GM21528 (cell line): ENCODE measurements at regions not wholly inside any gene's neighbourhood (a gene's known extent, or its start where the extent isn't known, plus 50 kb on each side); places are given as distances from the start of the nearest gene placed in this dataset.
"Not testable (repeated sequence)": the region's sequence is repeated elsewhere in the genome, so short reads cannot be mapped to it uniquely, and the experiment has no call there.

Source experiments
- ATAC-seq: cut with Tn5 transposase; IDR thresholded peaks from one replicate; pipeline ENCODE4 v1.9.1; 2021; ENCODE audit warnings: mild to moderate bottlenecking, moderate library complexity; ENCODE audit not compliant: unreplicated experiment, low FRiP score

DNA sequence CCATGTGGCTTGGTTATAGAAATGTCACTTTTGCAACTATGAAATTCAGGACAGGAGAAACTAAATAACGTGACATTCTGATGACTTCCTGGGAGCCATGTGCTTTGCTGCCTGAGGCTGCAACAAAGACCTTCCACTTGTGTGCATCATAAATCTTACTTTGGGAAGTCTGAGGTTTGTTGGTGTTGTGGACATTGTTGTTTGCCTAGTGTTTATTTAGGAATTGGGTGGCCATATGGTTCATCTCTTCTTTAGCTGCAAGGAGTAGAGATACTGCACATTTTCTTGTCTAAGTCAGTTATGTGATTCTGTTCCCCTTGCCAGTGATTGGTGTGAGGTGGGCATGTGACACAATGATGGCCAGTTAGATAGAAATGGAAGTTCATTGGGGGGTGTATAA lies 167.3 kb upstream of the SSTR1 start:
- ATAC-seq: no peak

DNA sequence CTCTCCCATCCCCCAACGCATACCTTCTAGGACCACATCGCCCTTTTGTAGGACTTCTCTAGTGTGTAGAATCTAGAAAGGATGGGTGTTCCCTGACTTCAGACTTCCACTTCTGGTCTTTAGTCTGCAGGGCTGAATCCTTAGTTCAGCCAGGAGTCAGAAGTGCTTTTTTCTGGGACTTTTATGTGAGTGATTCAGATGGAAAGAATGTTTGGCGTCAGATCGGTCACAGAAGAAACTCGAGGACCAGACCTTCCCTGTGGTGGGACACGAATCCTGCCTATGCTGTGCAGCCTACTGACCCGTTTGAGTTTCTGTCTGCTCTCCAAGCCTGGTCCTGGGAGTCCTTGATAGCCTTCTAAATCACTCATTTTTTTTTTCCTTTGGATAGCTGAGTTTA lies 165.4 kb upstream of the SSTR1 start:
- no peak for ATAC-seq

DNA sequence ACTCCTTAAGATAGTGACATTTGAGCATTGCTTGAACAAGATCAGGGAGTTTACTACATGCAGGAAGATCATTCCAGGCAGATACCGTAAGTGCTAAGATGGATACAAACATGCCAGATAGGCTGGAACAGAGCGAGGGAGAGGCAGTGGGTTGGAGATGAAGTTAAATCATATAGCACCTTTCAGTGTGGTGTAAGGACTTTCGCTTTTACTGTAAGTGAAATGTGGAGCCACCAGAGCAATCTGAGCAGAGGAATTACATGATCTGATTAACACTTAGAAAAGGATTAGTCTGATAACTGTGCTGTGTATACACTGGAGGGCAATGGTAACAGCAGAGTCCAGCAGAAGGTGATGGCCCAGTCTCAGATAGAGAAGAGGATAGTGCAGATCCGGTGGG lies 163.0 kb upstream of the SSTR1 start:
- no peak for ATAC-seq

DNA sequence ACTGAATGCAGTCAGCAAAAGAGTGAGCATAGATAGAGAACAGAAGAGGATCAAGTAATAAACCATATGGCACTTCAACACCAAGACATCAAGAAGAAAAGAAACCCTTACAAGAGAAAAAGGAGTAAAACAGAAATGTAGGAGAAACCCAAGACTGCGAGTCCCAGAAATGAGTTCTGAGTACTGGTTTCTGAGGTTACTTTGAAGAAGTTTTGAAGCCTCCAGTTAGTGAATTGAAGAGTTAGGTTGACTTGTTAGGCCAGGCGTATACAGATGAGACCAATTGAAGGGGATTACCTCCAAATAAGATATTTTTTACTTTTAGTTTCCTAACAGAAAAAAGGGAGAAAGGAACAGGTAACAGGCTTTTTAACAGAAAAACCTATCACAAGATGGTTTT lies 162.2 kb upstream of the SSTR1 start:
- no peak for ATAC-seq

DNA sequence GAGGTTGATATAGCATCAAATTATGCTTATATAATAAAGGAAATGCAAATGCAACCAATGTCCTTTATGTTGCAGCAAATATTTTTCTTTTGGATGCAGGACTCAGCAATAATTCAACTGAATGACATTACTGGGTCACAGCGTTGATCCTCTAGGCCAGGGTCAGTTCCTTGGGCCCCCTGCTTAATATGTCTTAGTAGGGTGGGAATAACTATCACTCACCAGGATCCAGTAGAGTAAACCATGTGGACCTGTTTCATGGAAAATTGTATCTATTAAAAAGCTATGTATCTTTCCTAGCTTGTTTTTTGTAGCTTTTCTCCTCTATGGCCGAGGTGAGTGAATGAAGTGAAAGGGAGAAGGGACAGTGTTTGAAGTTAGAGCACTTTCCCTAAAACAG lies 161.5 kb upstream of the SSTR1 start:
- no peak for ATAC-seq

DNA sequence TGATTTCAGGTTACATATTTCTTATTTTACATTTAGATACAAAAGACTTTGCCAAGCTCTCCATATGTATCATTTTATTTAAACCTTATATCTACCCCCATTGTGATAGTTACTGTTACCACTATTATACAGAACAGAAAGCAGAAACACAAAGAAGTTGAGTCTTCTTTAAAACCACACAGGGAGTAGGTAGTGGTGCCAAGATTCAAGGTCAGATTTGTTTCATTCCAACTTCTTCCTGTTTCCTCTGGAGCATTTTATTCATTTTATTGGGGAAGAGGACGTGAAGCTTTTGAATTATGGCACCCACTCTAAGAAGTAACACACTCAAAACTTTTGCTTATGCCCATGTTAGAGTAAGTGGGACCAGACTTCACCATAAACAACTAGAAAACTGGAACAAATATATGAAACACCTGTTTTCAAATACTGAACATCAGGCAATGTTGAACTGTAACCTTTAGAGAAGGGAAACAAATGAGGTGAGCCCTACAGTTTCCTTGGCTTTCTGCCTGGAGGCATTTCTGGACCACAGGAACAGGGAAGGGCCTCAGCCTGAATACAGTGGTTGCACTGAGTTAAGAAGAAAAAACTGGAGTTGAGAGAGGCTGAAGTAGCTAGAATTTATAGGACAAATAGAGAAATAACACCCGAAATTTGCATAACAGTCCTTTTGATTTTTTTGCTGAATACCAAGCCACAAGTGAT lies 160.4 kb upstream of the SSTR1 start:
- ATAC-seq: no peak

DNA sequence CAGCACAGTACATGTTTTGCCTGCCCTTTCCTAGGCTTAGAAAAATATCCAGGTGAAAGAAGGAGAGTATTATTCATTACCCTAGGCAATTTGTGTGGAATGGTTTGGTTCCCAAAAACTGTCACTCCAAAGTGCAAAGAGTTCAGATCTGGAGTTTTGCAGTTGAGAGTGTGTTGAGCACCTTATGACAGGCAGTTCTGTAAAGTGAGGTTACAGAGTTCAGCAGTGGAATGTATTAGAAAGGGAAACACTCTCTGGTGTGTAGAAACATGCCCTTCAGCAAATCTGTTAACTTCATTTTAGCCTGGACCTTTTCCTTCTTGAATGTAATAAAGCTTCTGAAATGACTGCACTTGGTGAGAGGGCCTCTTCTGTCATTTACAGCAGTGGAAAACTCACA lies 154.0 kb upstream of the SSTR1 start:
- no peak for ATAC-seq

DNA sequence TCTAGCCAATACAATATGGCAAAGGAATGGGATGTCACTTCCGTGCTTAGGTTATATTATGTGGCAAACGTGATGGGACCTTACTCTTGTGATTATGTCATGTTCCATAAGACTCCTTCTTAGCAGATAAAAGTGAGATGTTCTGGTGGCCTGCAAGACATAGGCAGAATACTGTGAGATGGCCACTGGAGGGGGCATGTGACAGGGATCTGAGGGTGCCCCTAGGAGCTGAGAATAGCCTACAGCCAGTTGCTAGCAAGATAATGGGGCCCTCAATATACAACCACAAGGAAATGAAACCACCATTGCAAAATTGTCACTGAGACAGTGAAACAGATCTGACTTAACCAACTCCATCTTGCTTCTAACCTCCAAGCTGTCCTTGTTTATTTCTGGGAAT lies 151.4 kb upstream of the SSTR1 start:
- no peak for ATAC-seq

DNA sequence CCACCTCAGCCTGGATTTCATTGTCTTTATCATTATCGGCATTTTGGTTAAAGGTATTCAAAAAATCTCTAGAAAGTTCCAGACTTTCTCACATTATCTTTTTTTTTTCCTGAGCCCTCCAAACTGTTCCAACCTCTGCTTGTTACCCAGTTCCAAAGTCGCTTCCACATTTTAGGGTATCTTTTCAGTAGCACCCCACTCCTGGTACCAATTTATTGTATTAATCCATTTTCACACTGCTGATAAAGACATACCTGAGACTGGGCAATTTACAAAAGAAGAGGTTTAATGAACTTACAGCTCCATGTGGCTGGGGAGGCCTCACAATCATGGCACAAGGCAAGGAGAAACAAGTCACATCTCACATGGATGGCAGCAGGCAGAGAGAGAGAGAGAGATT lies 145.5 kb upstream of the SSTR1 start:
- ATAC-seq: not testable (repeated sequence)

DNA sequence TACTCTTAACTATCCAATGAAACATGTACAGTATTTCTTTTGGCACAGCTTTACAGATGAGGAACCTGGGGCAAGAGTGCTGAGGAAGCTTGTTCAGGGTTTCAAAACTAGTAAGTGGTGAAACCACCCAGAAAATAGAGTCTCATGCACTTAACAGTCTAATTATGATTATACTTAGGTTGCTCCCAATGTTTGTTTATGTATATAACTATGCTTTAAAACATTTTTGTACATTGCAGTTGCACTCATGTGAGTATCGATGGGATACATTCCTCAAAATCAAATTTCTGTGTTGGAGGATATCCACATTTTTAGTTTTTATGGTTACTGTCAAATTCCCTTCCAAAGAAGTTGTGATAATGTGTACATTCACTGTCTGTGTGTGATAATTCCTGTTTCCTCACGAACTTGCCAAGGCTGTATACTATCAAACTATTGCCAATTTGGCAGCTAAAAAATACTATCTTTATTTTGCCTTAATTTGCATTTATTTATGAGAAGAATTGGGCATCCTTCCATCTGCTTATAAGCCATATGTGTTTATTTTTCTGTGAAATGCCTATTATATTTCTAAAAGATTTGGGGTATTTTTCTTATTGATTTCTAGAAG lies 143.9 kb upstream of the SSTR1 start:
- ATAC-seq: no peak

DNA sequence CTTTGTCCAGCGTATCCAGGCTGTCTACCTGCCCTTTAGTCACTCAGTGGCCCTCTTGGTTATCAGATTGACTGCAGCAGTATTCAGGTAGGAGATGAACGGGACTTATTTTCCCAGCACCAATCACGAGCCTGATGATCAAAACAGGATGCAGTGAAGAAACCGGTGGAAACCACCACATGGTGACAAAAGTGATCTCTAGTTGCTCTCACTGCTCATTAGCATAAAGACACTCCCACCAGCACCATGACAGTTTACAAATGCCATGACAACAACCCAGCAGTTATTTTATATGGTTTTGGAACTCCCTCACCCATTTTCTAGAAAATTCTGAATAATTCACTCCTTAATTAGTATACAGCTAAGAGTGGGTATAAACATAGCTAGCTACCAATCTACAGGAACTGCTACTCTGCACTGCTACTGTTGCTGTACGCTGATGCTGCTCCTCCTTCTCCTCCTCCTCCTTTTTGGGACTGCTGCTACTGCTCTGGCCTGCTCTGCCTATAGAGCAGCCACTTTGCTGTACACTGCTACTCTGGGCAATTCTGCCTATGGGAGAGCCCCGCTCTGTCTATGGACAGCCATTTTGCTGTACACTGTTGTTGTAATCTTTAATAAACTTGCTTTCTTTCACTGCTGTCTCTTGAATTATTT lies 142.5 kb upstream of the SSTR1 start:
- peak; percentile 57 for ATAC-seq

DNA sequence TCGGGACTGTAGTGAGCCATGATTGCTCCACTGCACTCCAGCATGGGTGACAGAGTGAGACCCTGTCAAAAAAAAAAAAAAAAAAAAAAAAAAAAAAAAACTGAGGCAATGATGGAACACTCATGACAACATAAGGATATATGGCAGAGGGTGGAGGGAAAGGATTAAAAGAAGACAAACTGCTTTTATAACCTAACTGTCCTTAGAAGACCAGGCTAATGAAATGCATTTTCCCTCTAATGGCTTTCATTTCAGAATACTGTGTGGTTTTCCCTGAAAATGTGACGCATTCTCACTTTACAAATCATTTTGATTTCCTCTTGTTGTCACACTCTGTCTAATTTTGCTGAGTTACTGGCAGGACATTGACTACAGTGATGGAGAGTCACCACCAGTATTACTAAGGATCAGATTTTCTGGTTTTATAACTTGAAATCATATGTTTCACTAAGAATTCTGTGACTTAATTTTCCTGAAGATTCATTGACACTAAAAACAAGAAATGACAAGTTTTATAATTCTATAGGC lies 137.6 kb upstream of the SSTR1 start:
- ATAC-seq: no peak

DNA sequence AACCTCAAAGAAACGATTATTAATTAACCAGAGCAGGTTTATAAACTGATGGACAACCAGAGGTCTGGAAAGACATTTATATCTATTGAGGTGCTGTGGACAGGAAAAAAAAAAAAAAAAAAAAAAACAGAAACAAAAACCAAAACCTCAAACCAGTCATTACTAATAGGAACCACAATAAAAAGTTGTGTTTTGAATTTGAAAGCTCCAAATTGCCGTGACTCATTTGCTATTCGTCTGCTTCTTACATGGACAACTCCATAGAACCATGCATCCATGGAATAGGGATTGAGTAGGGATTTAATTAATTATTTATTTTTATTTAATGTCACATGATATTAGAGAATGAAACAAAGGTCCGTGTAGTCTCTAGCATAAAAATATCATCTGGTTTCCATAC lies 134.1 kb upstream of the SSTR1 start:
- ATAC-seq: no peak

DNA sequence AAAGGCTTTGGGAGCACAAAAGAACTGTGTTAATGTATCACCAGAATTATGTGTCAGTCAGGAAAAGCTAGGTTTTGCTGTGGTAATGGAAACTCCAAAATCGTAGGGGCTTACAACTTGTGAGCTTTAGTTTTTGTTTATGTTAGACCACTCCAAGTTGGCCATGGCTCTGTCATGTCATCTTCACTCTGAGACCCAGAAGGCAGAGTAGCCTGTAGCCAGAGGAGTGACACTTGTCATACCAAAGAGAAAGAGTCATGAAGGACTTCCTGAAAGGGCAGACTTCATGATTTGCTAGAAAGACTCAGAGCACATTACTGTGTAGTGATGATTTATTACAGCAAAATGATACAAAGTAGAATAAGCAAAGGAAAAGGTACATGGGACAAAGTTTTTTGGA lies 133.6 kb upstream of the SSTR1 start:
- ATAC-seq: no peak

DNA sequence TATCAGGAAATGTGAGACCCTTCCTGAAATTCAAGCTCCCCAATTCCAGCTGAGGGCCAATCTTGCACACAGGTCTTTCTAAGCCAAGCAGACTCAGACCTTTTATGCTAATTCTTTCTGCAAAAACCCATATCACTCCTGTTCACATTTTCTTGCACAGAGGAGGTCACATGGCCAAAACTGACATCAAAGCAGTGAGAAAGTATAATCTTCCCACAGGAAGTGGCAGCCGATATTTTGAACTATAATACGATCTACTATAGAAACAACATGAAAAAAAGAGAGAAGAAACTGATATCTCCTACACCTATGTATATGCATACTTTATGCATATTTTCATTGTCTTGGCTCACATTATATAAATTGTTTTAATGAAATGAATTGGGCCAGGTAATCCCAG lies 132.9 kb upstream of the SSTR1 start:
- ATAC-seq: no peak

DNA sequence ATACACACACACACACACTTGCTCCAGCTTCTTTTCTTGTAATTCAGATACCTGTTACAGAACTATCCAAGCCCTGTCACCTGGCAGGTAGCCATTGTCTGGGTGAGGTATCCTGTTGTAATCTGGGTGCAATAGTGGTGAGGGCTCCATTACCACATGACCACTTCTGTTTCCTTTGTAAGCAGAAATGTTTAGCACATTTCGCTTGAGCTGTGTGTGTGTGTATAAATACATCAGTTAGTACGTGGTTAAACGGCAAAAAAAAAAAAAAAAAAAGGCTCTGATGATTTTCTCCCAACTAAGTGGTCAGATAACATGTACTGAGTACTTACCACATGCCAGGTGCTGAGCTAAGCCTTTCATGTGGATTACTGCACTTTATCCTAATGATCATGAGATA lies 129.3 kb upstream of the SSTR1 start:
- ATAC-seq: no peak

DNA sequence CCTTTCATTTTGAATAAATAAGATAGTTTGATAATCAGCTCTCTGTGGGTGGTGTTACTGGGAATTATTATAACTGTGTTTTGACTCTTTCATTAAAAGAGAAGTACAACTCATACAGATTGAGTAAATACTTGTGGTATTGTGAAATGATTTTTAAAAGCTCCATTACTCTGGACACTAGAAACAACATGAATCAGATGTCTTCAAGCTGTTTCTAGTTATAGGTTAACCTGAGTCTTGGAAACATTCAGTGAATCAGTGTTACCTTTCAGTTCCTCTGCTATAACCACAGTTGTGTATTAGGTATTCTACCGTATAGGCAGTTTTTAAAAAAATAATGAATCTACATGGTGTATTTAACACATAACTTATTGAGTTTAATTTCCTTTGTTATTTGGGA lies 128.4 kb upstream of the SSTR1 start:
- ATAC-seq: peak; percentile 86

DNA sequence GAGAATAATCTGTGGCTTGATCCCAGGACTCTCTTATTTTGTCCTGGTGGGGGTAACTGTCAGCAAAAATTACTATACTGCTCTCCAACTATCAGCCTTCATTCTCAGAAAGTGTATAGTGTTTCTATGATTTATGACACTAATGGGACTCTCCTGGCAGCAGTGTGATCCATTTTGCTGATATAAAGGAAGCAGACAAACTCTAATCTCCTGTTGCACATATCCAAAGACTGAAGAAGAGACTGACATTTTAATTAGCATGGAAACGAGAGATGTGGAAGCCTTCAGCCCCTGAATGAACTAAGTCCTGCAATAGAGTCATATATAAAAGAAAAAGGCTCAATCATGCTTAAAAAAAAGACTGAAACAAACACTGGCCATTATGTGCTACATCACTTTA lies 127.8 kb upstream of the SSTR1 start:
- ATAC-seq: no peak

DNA sequence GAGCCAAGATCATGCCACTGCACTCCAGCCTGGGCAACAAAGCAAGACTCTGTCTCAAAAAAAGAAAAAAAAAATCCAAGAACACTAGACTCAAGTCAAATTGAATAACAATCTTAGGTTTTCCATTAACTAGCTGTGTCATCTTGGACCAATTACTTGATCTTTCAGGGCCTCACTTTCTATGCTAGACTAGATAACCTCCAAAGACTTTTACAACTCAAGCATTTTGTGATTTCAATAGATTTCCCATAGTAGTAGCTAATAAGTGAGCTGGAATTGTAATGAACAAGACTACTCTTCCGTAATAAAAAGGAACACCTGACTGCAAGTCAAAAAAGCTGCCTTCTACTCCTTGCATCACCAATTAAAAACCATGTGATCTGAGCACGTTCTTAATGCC lies 127.0 kb upstream of the SSTR1 start:
- no peak for ATAC-seq

DNA sequence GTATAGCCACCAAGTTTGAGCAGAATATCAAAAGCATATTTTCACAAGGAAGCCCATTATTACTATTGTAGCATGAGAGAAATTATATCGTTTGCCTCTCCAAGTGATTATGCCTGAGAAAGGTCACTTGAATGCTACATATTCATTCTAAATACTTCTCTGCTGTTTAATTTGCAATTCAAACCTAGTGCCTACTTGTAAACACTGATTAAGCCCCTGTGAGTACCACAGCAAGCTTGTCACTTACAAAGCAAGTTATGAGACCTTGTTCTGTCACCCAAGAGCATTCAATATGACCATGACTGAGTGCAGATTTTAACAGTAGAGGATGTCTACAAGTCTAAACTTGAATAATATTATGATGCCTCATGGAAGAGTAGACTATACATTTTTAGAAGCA lies 124.7 kb upstream of the SSTR1 start:
- no peak for ATAC-seq

DNA sequence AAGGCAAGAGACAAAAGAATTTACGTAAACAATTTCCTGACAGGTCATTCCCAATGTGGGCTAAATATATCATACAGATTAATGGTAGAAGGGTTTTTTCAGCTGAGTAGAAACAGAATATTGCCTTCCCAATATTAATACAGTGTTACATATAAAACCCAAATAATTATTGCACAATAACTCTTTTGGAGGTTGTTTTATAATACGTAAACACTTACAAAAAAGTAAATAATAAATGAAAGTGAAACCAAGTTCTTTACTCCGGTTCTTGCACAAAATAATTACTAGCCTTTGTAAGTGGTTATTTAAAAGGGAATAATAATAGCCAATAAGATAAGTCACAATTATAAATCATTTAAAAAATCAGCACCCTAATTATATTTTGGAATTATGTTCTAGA lies 118.6 kb upstream of the SSTR1 start:
- ATAC-seq: no peak

DNA sequence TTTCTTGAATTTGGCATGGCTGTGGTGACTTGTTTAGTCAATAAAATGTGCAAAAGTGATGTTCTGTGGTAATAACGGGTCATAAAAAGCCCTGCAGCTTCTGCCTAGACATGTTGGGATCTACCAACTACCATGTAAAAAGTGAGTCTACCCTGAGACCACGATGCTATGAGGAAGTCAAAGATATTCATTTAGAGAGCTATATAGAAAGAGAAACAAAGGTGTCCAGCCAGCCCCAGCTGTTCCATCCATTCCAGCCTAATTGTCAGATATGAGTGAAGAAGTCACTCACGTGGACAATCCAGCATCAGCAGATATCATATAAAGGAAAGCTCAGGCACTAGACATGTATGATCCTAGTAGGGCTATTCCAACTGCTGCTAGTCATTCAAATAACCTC lies 117.2 kb upstream of the SSTR1 start:
- no peak for ATAC-seq
